ENCODE measurements at regions not wholly inside any gene's neighbourhood (a gene's known extent, or its start where the extent isn't known, plus 50 kb on each side); places are given as distances from the start of the nearest gene placed in this dataset.

GRCh38 chr21:19553919-19554615 lies 1150.5 kb upstream of the TMPRSS15 start:
- in situ Hi-C loops (cut with HindIII; ENCODE audit: low pct_unique_long_range_greater_than_20kb, low sequenced_read_pairs), result no loop called here
- H3K4me1 ChIP-seq (ENCODE audit: control insufficient read depth, insufficient read depth, low read length), result no peaks in the 10 kb centered on the region
- CTCF ChIA-PET, result no interaction called here
- no peaks in the 10 kb centered on the region for H3K36me3 ChIP-seq (ENCODE audit: control insufficient read depth, insufficient read depth, low read length)
- H3K4me3 ChIP-seq (ENCODE audit: low read depth in 2 of 2, low read length in 2 of 2), result no peak overlapping the region
- ATAC-seq (no peak), DNase-seq (ENCODE audit: low read depth, low spot score) (no peak)
- no peak overlapping the region for H3K27ac ChIP-seq (ENCODE audit: low read length)
- POLR2A ChIA-PET, result no interaction called here
- TF ChIP-seq, protein P1, sequence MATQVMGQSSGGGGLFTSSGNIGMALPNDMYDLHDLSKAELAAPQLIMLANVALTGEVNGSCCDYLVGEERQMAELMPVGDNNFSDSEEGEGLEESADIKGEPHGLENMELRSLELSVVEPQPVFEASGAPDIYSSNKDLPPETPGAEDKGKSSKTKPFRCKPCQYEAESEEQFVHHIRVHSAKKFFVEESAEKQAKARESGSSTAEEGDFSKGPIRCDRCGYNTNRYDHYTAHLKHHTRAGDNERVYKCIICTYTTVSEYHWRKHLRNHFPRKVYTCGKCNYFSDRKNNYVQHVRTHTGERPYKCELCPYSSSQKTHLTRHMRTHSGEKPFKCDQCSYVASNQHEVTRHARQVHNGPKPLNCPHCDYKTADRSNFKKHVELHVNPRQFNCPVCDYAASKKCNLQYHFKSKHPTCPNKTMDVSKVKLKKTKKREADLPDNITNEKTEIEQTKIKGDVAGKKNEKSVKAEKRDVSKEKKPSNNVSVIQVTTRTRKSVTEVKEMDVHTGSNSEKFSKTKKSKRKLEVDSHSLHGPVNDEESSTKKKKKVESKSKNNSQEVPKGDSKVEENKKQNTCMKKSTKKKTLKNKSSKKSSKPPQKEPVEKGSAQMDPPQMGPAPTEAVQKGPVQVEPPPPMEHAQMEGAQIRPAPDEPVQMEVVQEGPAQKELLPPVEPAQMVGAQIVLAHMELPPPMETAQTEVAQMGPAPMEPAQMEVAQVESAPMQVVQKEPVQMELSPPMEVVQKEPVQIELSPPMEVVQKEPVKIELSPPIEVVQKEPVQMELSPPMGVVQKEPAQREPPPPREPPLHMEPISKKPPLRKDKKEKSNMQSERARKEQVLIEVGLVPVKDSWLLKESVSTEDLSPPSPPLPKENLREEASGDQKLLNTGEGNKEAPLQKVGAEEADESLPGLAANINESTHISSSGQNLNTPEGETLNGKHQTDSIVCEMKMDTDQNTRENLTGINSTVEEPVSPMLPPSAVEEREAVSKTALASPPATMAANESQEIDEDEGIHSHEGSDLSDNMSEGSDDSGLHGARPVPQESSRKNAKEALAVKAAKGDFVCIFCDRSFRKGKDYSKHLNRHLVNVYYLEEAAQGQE (IDR thresholded peaks at IDR 0.05; ENCODE audit: insufficient read depth in 1 of 2, low read depth in 2 of 2, low read length in 1 of 2), result no peak
- TF ChIP-seq CTCF (IDR thresholded peaks at IDR 0.05), result no peak
- no peak for TF ChIP-seq TCF7L2 (IDR thresholded peaks at IDR 0.05; ENCODE audit: low read depth, low read length)
- H3K9me3 ChIP-seq (ENCODE audit: control insufficient read depth, insufficient read depth, low read depth, low read length), result no peaks in the 10 kb centered on the region
- intact Hi-C loops (cut with micrococcal nuclease; ENCODE audit: unreplicated experiment), result no loop called here
- BruUV-seq (replicated peaks), result no TSS peak
- H3K27me3 ChIP-seq (ENCODE audit: control insufficient read depth, insufficient read depth, low read length), result no peaks in the 10 kb centered on the region

DNA sequence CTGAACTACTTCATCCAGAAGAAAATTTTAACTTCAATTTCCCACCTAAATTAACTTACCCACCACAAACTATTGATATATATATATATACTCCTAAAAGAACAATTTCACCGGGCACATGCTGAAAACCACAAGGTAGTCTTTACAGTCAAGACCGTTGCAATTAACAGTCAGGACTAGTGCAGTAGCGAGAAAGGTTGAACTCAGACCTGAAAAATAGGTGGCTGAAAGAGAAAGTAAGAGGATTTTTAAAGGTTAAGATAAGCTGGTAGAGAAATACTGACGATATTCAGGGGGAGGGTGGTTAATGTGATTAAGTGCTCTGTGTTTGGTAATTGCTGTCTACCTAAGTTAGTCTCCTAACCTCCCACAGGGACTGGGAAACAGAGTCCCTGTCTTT lies 1153.5 kb upstream of the TMPRSS15 start:
- Histone ChIP-seq H3K27ac (ENCODE audit: low read length) (no peak overlapping the region), H3K4me3 (ENCODE audit: low read depth in 2 of 2, low read length in 2 of 2) (no peak overlapping the region), H3K36me3 (ENCODE audit: control insufficient read depth, insufficient read depth, low read length) (no peaks in the 10 kb centered on the region), H3K27me3 (ENCODE audit: control insufficient read depth, insufficient read depth, low read length) (no peaks in the 10 kb centered on the region), H3K9me3 (ENCODE audit: control insufficient read depth, insufficient read depth, low read depth, low read length) (no peaks in the 10 kb centered on the region), H3K4me1 (ENCODE audit: control insufficient read depth, insufficient read depth, low read length) (no peaks in the 10 kb centered on the region)
- in situ Hi-C loops (cut with HindIII; ENCODE audit: low pct_unique_long_range_greater_than_20kb, low sequenced_read_pairs) (no loop called here), intact Hi-C loops (cut with micrococcal nuclease; ENCODE audit: unreplicated experiment) (no loop called here)
- no peak for DNase-seq (ENCODE audit: low read depth, low spot score)
- BruUV-seq (replicated peaks), result no TSS peak
- CTCF ChIA-PET, result no interaction called here
- no peak for TF ChIP-seq POLR2AphosphoS5 (IDR thresholded peaks at IDR 0.05; ENCODE audit: low read depth, low read length)
- no peak for TF ChIP-seq TCF7L2 (IDR thresholded peaks at IDR 0.05; ENCODE audit: low read depth, low read length)
- no peak for TF ChIP-seq CTCF (IDR thresholded peaks at IDR 0.05)
- POLR2A ChIA-PET, result no interaction called here
- ATAC-seq, result no peak

DNA sequence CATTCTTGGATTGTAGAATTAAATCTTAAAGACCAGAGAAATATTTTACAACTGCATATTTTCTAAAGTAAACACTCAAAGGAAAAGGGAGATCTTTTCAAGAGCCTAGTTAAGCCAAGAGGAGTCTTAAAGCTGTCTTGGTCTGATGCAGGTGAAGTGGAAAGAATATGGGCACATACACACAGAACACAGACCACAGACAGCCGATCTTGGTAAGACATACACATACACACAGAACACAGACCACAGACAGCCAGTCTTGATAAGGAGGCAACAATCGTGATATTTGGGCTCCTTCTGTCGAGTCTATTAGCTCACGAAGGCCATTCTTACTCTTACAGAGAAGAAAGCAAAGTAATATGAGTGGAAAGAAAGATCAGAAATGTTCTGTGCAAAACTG lies 1153.9 kb upstream of the TMPRSS15 start:
- intact Hi-C loops (cut with micrococcal nuclease; ENCODE audit: unreplicated experiment), result no loop called here
- H3K4me1 ChIP-seq (ENCODE audit: control insufficient read depth, insufficient read depth, low read length), result no peaks in the 10 kb centered on the region
- BruUV-seq (replicated peaks), result no TSS peak
- H3K27me3 ChIP-seq (ENCODE audit: control insufficient read depth, insufficient read depth, low read length), result no peaks in the 10 kb centered on the region
- in situ Hi-C loops (cut with HindIII; ENCODE audit: low pct_unique_long_range_greater_than_20kb, low sequenced_read_pairs), result no loop called here
- no peaks in the 10 kb centered on the region for H3K36me3 ChIP-seq (ENCODE audit: control insufficient read depth, insufficient read depth, low read length)
- no peak overlapping the region for H3K27ac ChIP-seq (ENCODE audit: low read length)
- H3K9me3 ChIP-seq (ENCODE audit: control insufficient read depth, insufficient read depth, low read depth, low read length), result no peaks in the 10 kb centered on the region
- ATAC-seq, result no peak
- DNase-seq (ENCODE audit: low read depth, low spot score), result no peak
- H3K4me3 ChIP-seq (ENCODE audit: low read depth in 2 of 2, low read length in 2 of 2), result no peak overlapping the region
- no peak for TF ChIP-seq SIN3A (IDR thresholded peaks at IDR 0.05; ENCODE audit: borderline replicate concordance, insufficient read depth, low read depth, low read length)
- TF ChIP-seq POLR2AphosphoS5 (IDR thresholded peaks at IDR 0.05; ENCODE audit: low read depth, low read length), result no peak
- TF ChIP-seq, protein P1 (IDR thresholded peaks at IDR 0.05; ENCODE audit: insufficient read depth in 1 of 2, low read depth in 2 of 2, low read length in 1 of 2), result no peak
- TF ChIP-seq TCF7L2 (IDR thresholded peaks at IDR 0.05; ENCODE audit: low read depth, low read length), result no peak
- no peak for TF ChIP-seq CTCF (IDR thresholded peaks at IDR 0.05)
- CTCF ChIA-PET, result no interaction called here
- POLR2A ChIA-PET, result no interaction called here
